HCT116 (cell line): ENCODE measurements at regions not wholly inside any gene's neighbourhood (a gene's known extent, or its start where the extent isn't known, plus 50 kb on each side); places are given as distances from the start of the nearest gene placed in this dataset.

Experiments
- ATAC-seq: fragments of 200-7000 bp; cut with Tn5 transposase; 2 replicates; pipeline ENCODE4 v1.9.1; 2020; ENCODE audit warnings: mild to moderate bottlenecking, moderate library complexity
- BruUV-seq: library from RNA; stranded (reverse); fragments of 400-500 nt; replicated peaks from 2 replicates; lab custom pipeline; 2021; lab: Mats Ljungman, UMichigan
- CTCF ChIA-PET: fragments of 300-600 bp; sonication (Branson Sonifier 250); formaldehyde crosslinking; loops from one replicate; lab custom pipeline; 2021; ENCODE audit warnings: antibody characterized with exemption; lab: Charles Lee
- POLR2A ChIA-PET: fragments of 300-600, 350-600 bp; sonication (Branson Sonifier 250); formaldehyde crosslinking; loops from one replicate; lab custom pipeline; 2021; ENCODE audit warnings: antibody characterized with exemption; lab: Charles Lee
- RAD21 ChIA-PET, 2 experiments: fragments of 300-600 bp; sonication (Branson Sonifier 250); formaldehyde crosslinking; loops; one replicate each; lab custom pipeline; 2023; ENCODE audit warnings: low total read pairs in 2 of 2; ENCODE audit not compliant: uncharacterized antibody in 2 of 2, unreplicated experiment in 2 of 2, low non-redundant PET in 1 of 2; lab: Charles Lee
- DNase-seq: peaks from one replicate; pipeline ENCODE4 v3.0.0-alpha.2; 2010; ENCODE audit warnings: low read depth, low spot score
- H2AFZ ChIP-seq: fragments of 200-600 bp; shearing (Covaris generic), sonication (generic); 2 replicates; pipeline ENCODE4 v1.6.1; 2017; ENCODE audit warnings: low read depth, mixed run types, mixed read lengths, antibody characterized with exemption, low read length; ENCODE audit not compliant: poor library complexity, severe bottlenecking
- H3K27ac ChIP-seq: 2 replicates; pipeline ENCODE4 v1.5.1; 2012; ENCODE audit warnings: low read depth, low read length
- H3K27me3 ChIP-seq: fragments of 200-600 bp; sonication (generic); 2 replicates; pipeline ENCODE4 v1.6.1; 2016; ENCODE audit warnings: mixed run types, low read length, mixed read lengths; ENCODE audit not compliant: insufficient read depth
- H3K36me3 ChIP-seq, 2 experiments: fragments of 200-500 bp in 1 of 2; fragments of 200-600 bp in 1 of 2; sonication (Bioruptor generic) in 1 of 2; sonication (generic) in 1 of 2; 2 replicates each; pipeline versions ENCODE4 v1.5.1 to v1.6.1; 2014 to 2016; ENCODE audit warnings: low read length in 2 of 2, inconsistent platforms in 1 of 2, mixed read lengths in 1 of 2, mixed run types in 1 of 2; ENCODE audit not compliant: insufficient read depth in 2 of 2, control insufficient read depth in 1 of 2
- H3K4me1 ChIP-seq, 2 experiments: fragments of 200-600 bp in 1 of 2; sonication (generic) in 1 of 2; 2 replicates each; pipeline versions ENCODE4 v1.5.1 to v1.6.1; 2012 to 2017; ENCODE audit warnings: low read length in 2 of 2, inconsistent platforms in 1 of 2, mild to moderate bottlenecking in 1 of 2, mixed read lengths in 1 of 2, mixed run types in 1 of 2, moderate library complexity in 1 of 2; ENCODE audit not compliant: insufficient read depth in 2 of 2, control insufficient read depth in 1 of 2
- H3K4me2 ChIP-seq: fragments of 200-600 bp; sonication (generic); 2 replicates; pipeline ENCODE4 v1.6.1; 2017; ENCODE audit warnings: mixed run types, low read length, mixed read lengths
- H3K4me3 ChIP-seq, 2 experiments: fragments of 200-600 bp in 1 of 2; sonication (generic) in 1 of 2; replicated peaks in 1 of 2; 2 replicates each; pipeline ENCODE4 v1.5.1; 2011 to 2016; ENCODE audit warnings: low read length in 2 of 2, control low read depth in 1 of 2, low read depth in 1 of 2, mild to moderate bottlenecking in 1 of 2, mixed read lengths in 1 of 2, mixed run types in 1 of 2
- H3K79me2 ChIP-seq: fragments of 200-600 bp; sonication (generic); 2 replicates; pipeline ENCODE4 v1.6.1; 2017; ENCODE audit warnings: mild to moderate bottlenecking, mixed run types, low read length, moderate library complexity, mixed read lengths; ENCODE audit not compliant: insufficient read depth
- H3K9ac ChIP-seq: fragments of 200-600 bp; sonication (generic); 2 replicates; pipeline ENCODE4 v1.6.1; 2016; ENCODE audit warnings: low read length, mixed read lengths
- H3K9me2 ChIP-seq: fragments of 200-600 bp; sonication (generic), shearing (Covaris generic); 2 replicates; pipeline ENCODE4 v1.6.1; 2017; ENCODE audit warnings: mixed run types, mild to moderate bottlenecking, moderate library complexity; ENCODE audit not compliant: insufficient read depth
- H3K9me3 ChIP-seq, 2 experiments: fragments of 200-500 bp in 1 of 2; fragments of 200-600 bp in 1 of 2; sonication (Bioruptor generic) in 1 of 2; sonication (generic) in 1 of 2; 2 replicates each; pipeline ENCODE4 v1.6.1; 2014 to 2017; ENCODE audit warnings: low read length in 2 of 2, mixed read lengths in 2 of 2, inconsistent platforms in 1 of 2, low read depth in 1 of 2, mild to moderate bottlenecking in 1 of 2, mixed run types in 1 of 2, moderate library complexity in 1 of 2; ENCODE audit not compliant: control insufficient read depth in 1 of 2, insufficient read depth in 1 of 2
- H4K20me1 ChIP-seq: fragments of 200-600 bp; sonication (generic), shearing (Covaris generic); 2 replicates; pipeline ENCODE4 v1.6.1; 2017; ENCODE audit warnings: mixed run types, mild to moderate bottlenecking, moderate library complexity; ENCODE audit not compliant: insufficient read depth
- ATF3 ChIP-seq: IDR thresholded peaks from 2 replicates; pipeline ENCODE4 v1.6.1; 2012
- CBX3 ChIP-seq: IDR thresholded peaks from 2 replicates; pipeline ENCODE4 v1.6.1; 2012; ENCODE audit warnings: low read depth
- CEBPB ChIP-seq: IDR thresholded peaks from 2 replicates; pipeline ENCODE4 v1.6.1; 2012; ENCODE audit warnings: low read depth
- ELF1 ChIP-seq: IDR thresholded peaks from 2 replicates; pipeline ENCODE4 v1.6.1; 2012; ENCODE audit warnings: low read depth, borderline replicate concordance
- EZH2 ChIP-seq: fragments of 200-600 bp; sonication (generic); IDR thresholded peaks from 2 replicates; pipeline ENCODE4 v1.6.1; 2017; ENCODE audit warnings: antibody characterized with exemption, mixed run types
- JUND ChIP-seq: IDR thresholded peaks from 2 replicates; pipeline ENCODE4 v1.6.1; 2012
- MAX ChIP-seq: IDR thresholded peaks from 2 replicates; pipeline ENCODE4 v1.6.1; 2012
- RAD21 ChIP-seq: IDR thresholded peaks from 2 replicates; pipeline ENCODE4 v1.6.1; 2012; ENCODE audit warnings: low read depth, mild to moderate bottlenecking
- REST ChIP-seq: IDR thresholded peaks from 2 replicates; pipeline ENCODE4 v1.6.1; 2012; ENCODE audit warnings: low read depth
- SIN3A ChIP-seq: IDR thresholded peaks from 2 replicates; pipeline ENCODE4 v1.6.1; 2012; ENCODE audit warnings: low read depth
- SRF ChIP-seq: IDR thresholded peaks from 2 replicates; pipeline ENCODE4 v1.6.1; 2012; ENCODE audit warnings: low read depth
- TCF7L2 ChIP-seq: IDR thresholded peaks from 2 replicates; pipeline ENCODE4 v1.7.0; 2011; ENCODE audit warnings: borderline replicate concordance, inconsistent platforms; ENCODE audit not compliant: insufficient read depth, insufficient read length; ENCODE audit errors: extremely low read depth
- ZNF274 ChIP-seq: fragments of 200-500 bp; sonication (Bioruptor generic); IDR thresholded peaks from 2 replicates; pipeline ENCODE4 v1.6.1; 2014; ENCODE audit warnings: mild to moderate bottlenecking, low read depth, low read length, inconsistent platforms
- intact Hi-C: fragments of 100-400 bp; cut with micrococcal nuclease; formaldehyde crosslinking; loops from 2 replicates; pipeline ENCODE4 v1.10.0; 2022

GRCh38 chr2:125313806-125314205 lies 1288.7 kb downstream of the CNTNAP5 start:
- Histone ChIP-seq H3K27ac (no peak overlapping the region), H3K4me3 (no peak overlapping the region), H4K20me1 (no peaks in the 10 kb centered on the region), H3K4me1 (no peaks in the 10 kb centered on the region), H3K36me3 (no peaks in the 10 kb centered on the region), H3K4me2 (no peak overlapping the region), H3K27me3 (no peaks in the 10 kb centered on the region), H3K9me2 (no peaks in the 10 kb centered on the region), H3K79me2 (no peaks in the 10 kb centered on the region), H3K9ac (no peak overlapping the region), H2AFZ (no peak overlapping the region), H3K9me3 (peaks cover 7 to 16% of the 10 kb centered on the region in 2 experiments; a peak in 2 of 4 replicates)
- intact Hi-C loops = no loop called here
- no peak for DNase-seq
- no TSS peak for BruUV-seq
- CTCF ChIA-PET = no interaction called here
- TF ChIP-seq SIN3A = no peak
- TF ChIP-seq CBX3 = no peak
- TF ChIP-seq CEBPB = no peak
- no peak for TF ChIP-seq REST
- no peak for TF ChIP-seq JUND
- TF ChIP-seq TCF7L2 = no peak
- TF ChIP-seq RAD21 = no peak
- no peak for TF ChIP-seq ZNF274
- no peak for TF ChIP-seq MAX
- no peak for TF ChIP-seq EZH2
- no peak for TF ChIP-seq ELF1
- no peak for TF ChIP-seq SRF
- TF ChIP-seq ATF3 = no peak
- RAD21 ChIA-PET = no interaction called here
- ATAC-seq = no peak
- POLR2A ChIA-PET = no interaction called here
